ENCODE measurements at regions not wholly inside any gene's neighbourhood (a gene's known extent, or its start where the extent isn't known, plus 50 kb on each side); places are given as distances from the start of the nearest gene placed in this dataset.
A peak's percentile ranks its signal among the peaks of the same experiment; 100 is the strongest.
"Not testable (repeated sequence)": the region's sequence is repeated elsewhere in the genome, so short reads cannot be mapped to it uniquely, and the experiment has no call there.

GRCh38 chr6:90691823-90692222 lies 105.0 kb upstream of the MAP3K7 start:
- DNase-seq, result no peak
- no peaks in the 10 kb centered on the region for H3K36me3 ChIP-seq (replicated peaks; ENCODE audit: control insufficient read depth, insufficient read depth, low read length)
- no peaks in the 10 kb centered on the region for H3K27me3 ChIP-seq (ENCODE audit: control insufficient read depth, insufficient read depth, low read length)
- H3K4me3 ChIP-seq (ENCODE audit: insufficient read depth, low read depth, low read length), result no peak overlapping the region

- no peak overlapping the region for H3K4me3 ChIP-seq (ENCODE audit: insufficient read depth, low read depth, low read length)
- H3K27me3 ChIP-seq (ENCODE audit: control insufficient read depth, insufficient read depth, low read length), result no peaks in the 10 kb centered on the region
- DNase-seq, result no peak
- H3K36me3 ChIP-seq (replicated peaks; ENCODE audit: control insufficient read depth, insufficient read depth, low read length), result no peaks in the 10 kb centered on the region
Observed at GRCh38 chr6:90689172-90689571, 102.3 kb upstream of the MAP3K7 start.

GRCh38 chr6:90687775-90688380 lies 101.0 kb upstream of the MAP3K7 start:
- H3K4me3 ChIP-seq (ENCODE audit: insufficient read depth, low read depth, low read length), result no peak overlapping the region
- H3K27me3 ChIP-seq (ENCODE audit: control insufficient read depth, insufficient read depth, low read length), result no peaks in the 10 kb centered on the region
- H3K36me3 ChIP-seq (replicated peaks; ENCODE audit: control insufficient read depth, insufficient read depth, low read length), result no peaks in the 10 kb centered on the region
- no peak for DNase-seq

- no peaks in the 10 kb centered on the region for H3K36me3 ChIP-seq (replicated peaks; ENCODE audit: control insufficient read depth, insufficient read depth, low read length)
- no peaks in the 10 kb centered on the region for H3K27me3 ChIP-seq (ENCODE audit: control insufficient read depth, insufficient read depth, low read length)
- H3K4me3 ChIP-seq (ENCODE audit: insufficient read depth, low read depth, low read length), result no peak overlapping the region
- DNase-seq, result no peak
Observed at GRCh38 chr6:90681863-90682262, 95.0 kb upstream of the MAP3K7 start.

- H3K27me3 ChIP-seq (ENCODE audit: control insufficient read depth, insufficient read depth, low read length), result no peaks in the 10 kb centered on the region
- DNase-seq, result no peak
- no peak overlapping the region for H3K4me3 ChIP-seq (ENCODE audit: insufficient read depth, low read depth, low read length)
- no peaks in the 10 kb centered on the region for H3K36me3 ChIP-seq (replicated peaks; ENCODE audit: control insufficient read depth, insufficient read depth, low read length)
Observed at GRCh38 chr6:90678049-90678779, 91.3 kb upstream of the MAP3K7 start.

- Histone ChIP-seq H3K4me3 (ENCODE audit: insufficient read depth, low read depth, low read length) (no peak overlapping the region), H3K36me3 (replicated peaks; ENCODE audit: control insufficient read depth, insufficient read depth, low read length) (no peaks in the 10 kb centered on the region), H3K27me3 (ENCODE audit: control insufficient read depth, insufficient read depth, low read length) (no peaks in the 10 kb centered on the region)
- no peak for DNase-seq
Observed at GRCh38 chr6:90677440-90677839, 90.6 kb upstream of the MAP3K7 start.

GRCh38 chr6:90676516-90677300 lies 89.8 kb upstream of the MAP3K7 start:
- no peak overlapping the region for H3K4me3 ChIP-seq (ENCODE audit: insufficient read depth, low read depth, low read length)
- H3K36me3 ChIP-seq (replicated peaks; ENCODE audit: control insufficient read depth, insufficient read depth, low read length), result no peaks in the 10 kb centered on the region
- no peaks in the 10 kb centered on the region for H3K27me3 ChIP-seq (ENCODE audit: control insufficient read depth, insufficient read depth, low read length)
- peak; percentile 17 for DNase-seq

- not testable (repeated sequence) for DNase-seq; H3K27me3 ChIP-seq (ENCODE audit: control insufficient read depth, insufficient read depth, low read length); H3K4me3 ChIP-seq (ENCODE audit: insufficient read depth, low read depth, low read length)
Observed at GRCh38 chr6:90675107-90675506, 88.2 kb upstream of the MAP3K7 start.

GRCh38 chr6:90674077-90674476 lies 87.2 kb upstream of the MAP3K7 start:
- not testable (repeated sequence) for DNase-seq; H3K4me3 ChIP-seq (ENCODE audit: insufficient read depth, low read depth, low read length)

More at GRCh38 chr6:90675107-90675506, 88.2 kb upstream of the MAP3K7 start:
- H3K36me3 ChIP-seq (replicated peaks; ENCODE audit: control insufficient read depth, insufficient read depth, low read length), result not testable (repeated sequence)

GRCh38 chr6:90669846-90670245 lies 83.0 kb upstream of the MAP3K7 start:
- no peaks in the 10 kb centered on the region for H3K27me3 ChIP-seq (ENCODE audit: control insufficient read depth, insufficient read depth, low read length)
- no peak overlapping the region for H3K4me3 ChIP-seq (ENCODE audit: insufficient read depth, low read depth, low read length)
- no peak for DNase-seq
- H3K36me3 ChIP-seq (replicated peaks; ENCODE audit: control insufficient read depth, insufficient read depth, low read length), result no peaks in the 10 kb centered on the region

More at GRCh38 chr6:90674077-90674476, 87.2 kb upstream of the MAP3K7 start:
- not testable (repeated sequence) for H3K27me3 ChIP-seq (ENCODE audit: control insufficient read depth, insufficient read depth, low read length); H3K36me3 ChIP-seq (replicated peaks; ENCODE audit: control insufficient read depth, insufficient read depth, low read length)

GRCh38 chr6:90669420-90669819 lies 82.5 kb upstream of the MAP3K7 start:
- no peak overlapping the region for H3K4me3 ChIP-seq (ENCODE audit: insufficient read depth, low read depth, low read length)

GRCh38 chr6:90668141-90668540 lies 81.3 kb upstream of the MAP3K7 start:
- no peaks in the 10 kb centered on the region for H3K27me3 ChIP-seq (ENCODE audit: control insufficient read depth, insufficient read depth, low read length)
- no peak overlapping the region for H3K4me3 ChIP-seq (ENCODE audit: insufficient read depth, low read depth, low read length)
- H3K36me3 ChIP-seq (replicated peaks; ENCODE audit: control insufficient read depth, insufficient read depth, low read length), result no peaks in the 10 kb centered on the region
- no peak for DNase-seq

More at GRCh38 chr6:90669420-90669819, 82.5 kb upstream of the MAP3K7 start:
- no peaks in the 10 kb centered on the region for H3K27me3 ChIP-seq (ENCODE audit: control insufficient read depth, insufficient read depth, low read length)
- H3K36me3 ChIP-seq (replicated peaks; ENCODE audit: control insufficient read depth, insufficient read depth, low read length), result no peaks in the 10 kb centered on the region
- DNase-seq, result no peak

- no peaks in the 10 kb centered on the region for H3K36me3 ChIP-seq (replicated peaks; ENCODE audit: control insufficient read depth, insufficient read depth, low read length)
- no peak for DNase-seq
- no peaks in the 10 kb centered on the region for H3K27me3 ChIP-seq (ENCODE audit: control insufficient read depth, insufficient read depth, low read length)
- no peak overlapping the region for H3K4me3 ChIP-seq (ENCODE audit: insufficient read depth, low read depth, low read length)
Observed at GRCh38 chr6:90663873-90664272, 77.0 kb upstream of the MAP3K7 start.

- no peak for DNase-seq
- no peak overlapping the region for H3K4me3 ChIP-seq (ENCODE audit: insufficient read depth, low read depth, low read length)
- no peaks in the 10 kb centered on the region for H3K27me3 ChIP-seq (ENCODE audit: control insufficient read depth, insufficient read depth, low read length)
- no peaks in the 10 kb centered on the region for H3K36me3 ChIP-seq (replicated peaks; ENCODE audit: control insufficient read depth, insufficient read depth, low read length)
Observed at GRCh38 chr6:90663106-90663505, 76.2 kb upstream of the MAP3K7 start.

GRCh38 chr6:90660931-90661330 lies 74.1 kb upstream of the MAP3K7 start:
- Histone ChIP-seq H3K36me3 (replicated peaks; ENCODE audit: control insufficient read depth, insufficient read depth, low read length) (no peaks in the 10 kb centered on the region), H3K27me3 (ENCODE audit: control insufficient read depth, insufficient read depth, low read length) (no peaks in the 10 kb centered on the region), H3K4me3 (ENCODE audit: insufficient read depth, low read depth, low read length) (no peak overlapping the region)
- DNase-seq, result no peak
